ENCODE measurements at regions not wholly inside any gene's neighbourhood (a gene's known extent, or its start where the extent isn't known, plus 50 kb on each side); places are given as distances from the start of the nearest gene placed in this dataset.

DNA sequence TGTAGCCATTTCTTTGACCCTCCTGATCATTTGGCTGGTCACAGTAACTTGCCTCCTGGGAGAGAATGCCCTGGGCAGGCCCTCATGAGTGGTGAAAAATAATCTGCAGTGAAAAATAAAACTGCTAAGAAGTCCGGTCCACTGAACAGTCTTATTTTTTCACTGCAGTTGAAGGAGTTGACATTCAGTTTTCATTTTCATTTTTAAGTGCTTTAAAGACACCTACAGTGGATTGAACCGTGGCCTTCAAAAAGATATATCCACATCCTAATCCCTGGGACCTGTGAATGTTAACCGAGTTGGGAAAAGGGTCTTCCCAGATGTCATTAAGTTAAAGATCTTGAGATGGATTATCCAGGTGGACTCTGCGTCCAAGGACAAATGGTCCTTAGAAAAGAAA lies 153.6 kb upstream of the GRK3 start:
- TF ChIP-seq, protein P1, sequence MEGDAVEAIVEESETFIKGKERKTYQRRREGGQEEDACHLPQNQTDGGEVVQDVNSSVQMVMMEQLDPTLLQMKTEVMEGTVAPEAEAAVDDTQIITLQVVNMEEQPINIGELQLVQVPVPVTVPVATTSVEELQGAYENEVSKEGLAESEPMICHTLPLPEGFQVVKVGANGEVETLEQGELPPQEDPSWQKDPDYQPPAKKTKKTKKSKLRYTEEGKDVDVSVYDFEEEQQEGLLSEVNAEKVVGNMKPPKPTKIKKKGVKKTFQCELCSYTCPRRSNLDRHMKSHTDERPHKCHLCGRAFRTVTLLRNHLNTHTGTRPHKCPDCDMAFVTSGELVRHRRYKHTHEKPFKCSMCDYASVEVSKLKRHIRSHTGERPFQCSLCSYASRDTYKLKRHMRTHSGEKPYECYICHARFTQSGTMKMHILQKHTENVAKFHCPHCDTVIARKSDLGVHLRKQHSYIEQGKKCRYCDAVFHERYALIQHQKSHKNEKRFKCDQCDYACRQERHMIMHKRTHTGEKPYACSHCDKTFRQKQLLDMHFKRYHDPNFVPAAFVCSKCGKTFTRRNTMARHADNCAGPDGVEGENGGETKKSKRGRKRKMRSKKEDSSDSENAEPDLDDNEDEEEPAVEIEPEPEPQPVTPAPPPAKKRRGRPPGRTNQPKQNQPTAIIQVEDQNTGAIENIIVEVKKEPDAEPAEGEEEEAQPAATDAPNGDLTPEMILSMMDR (conservative IDR thresholded peaks at IDR 0.05; ENCODE audit: low read depth, low read length), result no peak
- TF ChIP-seq RFX5 (IDR thresholded peaks at IDR 0.05; ENCODE audit: low read depth, low read length) (no peak), POLR2A (IDR thresholded peaks at IDR 0.05; ENCODE audit: low read depth, low read length) (no peak), BHLHE40 (IDR thresholded peaks at IDR 0.05; ENCODE audit: low read depth, low read length) (no peak), CEBPB (IDR thresholded peaks at IDR 0.05; ENCODE audit: low read depth, low read length) (no peak), MXI1 (IDR thresholded peaks at IDR 0.05; ENCODE audit: borderline replicate concordance, low read depth, low read length) (no peak)
- TF ChIP-seq, protein P2, sequence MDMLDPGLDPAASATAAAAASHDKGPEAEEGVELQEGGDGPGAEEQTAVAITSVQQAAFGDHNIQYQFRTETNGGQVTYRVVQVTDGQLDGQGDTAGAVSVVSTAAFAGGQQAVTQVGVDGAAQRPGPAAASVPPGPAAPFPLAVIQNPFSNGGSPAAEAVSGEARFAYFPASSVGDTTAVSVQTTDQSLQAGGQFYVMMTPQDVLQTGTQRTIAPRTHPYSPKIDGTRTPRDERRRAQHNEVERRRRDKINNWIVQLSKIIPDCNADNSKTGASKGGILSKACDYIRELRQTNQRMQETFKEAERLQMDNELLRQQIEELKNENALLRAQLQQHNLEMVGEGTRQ (IDR thresholded peaks at IDR 0.05; ENCODE audit: low read depth, low read length), result no peak

All from IMR-90 (cell line).